ENCODE measurements at regions not wholly inside any gene's neighbourhood (a gene's known extent, or its start where the extent isn't known, plus 50 kb on each side); places are given as distances from the start of the nearest gene placed in this dataset.

GRCh38 chr13:67833564-67833963 lies 603.4 kb upstream of the PCDH9 start:
- H3K27me3 ChIP-seq: no peaks in the 10 kb centered on the region
- no peaks in the 10 kb centered on the region for H3K36me3 ChIP-seq
- TF ChIP-seq, protein P1, sequence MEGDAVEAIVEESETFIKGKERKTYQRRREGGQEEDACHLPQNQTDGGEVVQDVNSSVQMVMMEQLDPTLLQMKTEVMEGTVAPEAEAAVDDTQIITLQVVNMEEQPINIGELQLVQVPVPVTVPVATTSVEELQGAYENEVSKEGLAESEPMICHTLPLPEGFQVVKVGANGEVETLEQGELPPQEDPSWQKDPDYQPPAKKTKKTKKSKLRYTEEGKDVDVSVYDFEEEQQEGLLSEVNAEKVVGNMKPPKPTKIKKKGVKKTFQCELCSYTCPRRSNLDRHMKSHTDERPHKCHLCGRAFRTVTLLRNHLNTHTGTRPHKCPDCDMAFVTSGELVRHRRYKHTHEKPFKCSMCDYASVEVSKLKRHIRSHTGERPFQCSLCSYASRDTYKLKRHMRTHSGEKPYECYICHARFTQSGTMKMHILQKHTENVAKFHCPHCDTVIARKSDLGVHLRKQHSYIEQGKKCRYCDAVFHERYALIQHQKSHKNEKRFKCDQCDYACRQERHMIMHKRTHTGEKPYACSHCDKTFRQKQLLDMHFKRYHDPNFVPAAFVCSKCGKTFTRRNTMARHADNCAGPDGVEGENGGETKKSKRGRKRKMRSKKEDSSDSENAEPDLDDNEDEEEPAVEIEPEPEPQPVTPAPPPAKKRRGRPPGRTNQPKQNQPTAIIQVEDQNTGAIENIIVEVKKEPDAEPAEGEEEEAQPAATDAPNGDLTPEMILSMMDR (IDR thresholded peaks at IDR 0.05): no peak
- H3K9me3 ChIP-seq: peaks cover 0 to 24% (median 0%) of the 10 kb centered on the region in 11 donors
- H3K27ac ChIP-seq: no peak overlapping the region
- DNase-seq (no peak), ATAC-seq (no peak)
- no peak overlapping the region for H3K4me3 ChIP-seq
- intact Hi-C loops (cut with DNase I): no loop called here
- H3K4me1 ChIP-seq: no peaks in the 10 kb centered on the region

GRCh38 chr13:67829641-67830040 lies 599.5 kb upstream of the PCDH9 start:
- intact Hi-C loops (cut with DNase I): no loop called here
- Histone ChIP-seq H3K4me3 (no peak overlapping the region), H3K27me3 (no peaks in the 10 kb centered on the region), H3K9me3 (peaks cover 0 to 19% (median 0%) of the 10 kb centered on the region in 11 donors), H3K27ac (no peak overlapping the region), H3K4me1 (no peaks in the 10 kb centered on the region), H3K36me3 (no peaks in the 10 kb centered on the region)
- DNase-seq (no peak), ATAC-seq (no peak)
- TF ChIP-seq, protein P1 (IDR thresholded peaks at IDR 0.05): no peak
- 89 to 92% methylated on average over 3 of the region's 3 CpGs for WGBS, 2 donors

GRCh38 chr13:67827992-67828391 lies 597.9 kb upstream of the PCDH9 start:
- ATAC-seq (no peak), DNase-seq (no peak)
- Histone ChIP-seq H3K9me3 (peaks cover 0 to 19% (median 0%) of the 10 kb centered on the region in 11 donors), H3K27ac (no peak overlapping the region), H3K4me1 (no peaks in the 10 kb centered on the region), H3K36me3 (no peaks in the 10 kb centered on the region), H3K27me3 (no peaks in the 10 kb centered on the region), H3K4me3 (no peak overlapping the region)
- intact Hi-C loops (cut with DNase I): no loop called here
- TF ChIP-seq, protein P1 (IDR thresholded peaks at IDR 0.05): no peak

- Histone ChIP-seq H3K27me3 (no peaks in the 10 kb centered on the region), H3K9me3 (peaks cover 0 to 5% (median 0%) of the 10 kb centered on the region in 11 donors), H3K4me1 (no peaks in the 10 kb centered on the region), H3K36me3 (no peaks in the 10 kb centered on the region), H3K27ac (no peak overlapping the region), H3K4me3 (no peak overlapping the region)
- DNase-seq (no peak), ATAC-seq (no peak)
- TF ChIP-seq, protein P1 (IDR thresholded peaks at IDR 0.05): no peak
- WGBS, 2 donors: 55 to 64% methylated on average over 2 of the region's 2 CpGs
- intact Hi-C loops (cut with DNase I): no loop called here
Measured at GRCh38 chr13:67821606-67822005, 591.5 kb upstream of the PCDH9 start.

DNA sequence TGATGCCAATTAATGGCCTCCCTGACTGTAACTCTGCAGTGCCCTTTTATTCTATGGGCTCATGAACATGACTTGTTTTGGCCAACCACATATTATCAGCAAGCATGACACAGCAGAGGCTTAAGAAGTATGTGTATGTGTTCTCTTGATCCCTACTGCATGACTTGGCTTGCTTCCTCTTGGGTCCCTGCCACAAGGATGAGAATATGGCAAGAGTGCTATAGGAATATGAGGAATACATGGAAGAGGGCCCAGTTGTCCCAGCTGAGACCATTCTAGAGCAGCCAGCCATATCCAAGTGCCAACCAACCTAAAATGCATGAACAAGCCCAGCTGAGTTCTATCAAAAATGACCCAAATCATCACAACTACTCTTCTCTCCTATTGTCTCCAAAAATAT lies 576.7 kb upstream of the PCDH9 start:
- peaks cover 0 to 23% (median 0%) of the 10 kb centered on the region in 11 donors for H3K9me3 ChIP-seq
- no peak for DNase-seq
- TF ChIP-seq, protein P1 (IDR thresholded peaks at IDR 0.05): no peak
- intact Hi-C loops (cut with DNase I): no loop called here
- no peaks in the 10 kb centered on the region for H3K27me3 ChIP-seq
- H3K36me3 ChIP-seq: no peaks in the 10 kb centered on the region
- H3K4me1 ChIP-seq: no peaks in the 10 kb centered on the region
- ATAC-seq: no peak
- H3K4me3 ChIP-seq: no peak overlapping the region
- H3K27ac ChIP-seq: no peak overlapping the region

Measured in heart right ventricle (tissue), 16 donors.